ENCODE measurements at regions not wholly inside any gene's neighbourhood (a gene's known extent, or its start where the extent isn't known, plus 50 kb on each side); places are given as distances from the start of the nearest gene placed in this dataset.
A peak's percentile ranks its signal among the peaks of the same experiment; 100 is the strongest.

DNA sequence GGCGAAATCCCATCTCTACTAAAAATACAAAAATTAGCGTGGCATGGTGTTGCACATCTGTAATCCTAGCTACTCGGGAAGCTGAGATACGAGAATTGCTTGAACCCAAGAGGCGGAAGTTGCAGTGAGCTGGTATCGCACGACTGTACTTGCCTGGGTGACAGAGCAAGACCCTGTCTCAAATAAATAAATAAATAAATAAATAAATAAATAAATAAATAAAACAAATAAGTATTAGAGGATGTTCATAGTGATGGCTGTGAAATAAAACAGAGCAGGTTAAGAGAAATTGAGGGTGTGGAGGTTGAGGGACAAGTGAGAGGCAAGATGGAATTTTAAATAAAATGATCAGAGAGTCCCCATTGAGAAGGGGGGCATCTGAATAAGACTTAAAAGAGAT is 124.7 kb upstream of the DST start:
- Histone ChIP-seq H3K9me3 (no peaks in the 10 kb centered on the region), H3K4me1 (no peaks in the 10 kb centered on the region), H3K36me3 (no peaks in the 10 kb centered on the region), H3K27ac (no peak overlapping the region), H3K4me3 (no peak overlapping the region), H3K9ac (ENCODE audit: low read depth in 2 of 2, low read length in 2 of 2) (no peak overlapping the region), H3K27me3 (no peaks in the 10 kb centered on the region)
- intact Hi-C loops (cut with DNase I) = no loop called here
- TF ChIP-seq, protein P1, sequence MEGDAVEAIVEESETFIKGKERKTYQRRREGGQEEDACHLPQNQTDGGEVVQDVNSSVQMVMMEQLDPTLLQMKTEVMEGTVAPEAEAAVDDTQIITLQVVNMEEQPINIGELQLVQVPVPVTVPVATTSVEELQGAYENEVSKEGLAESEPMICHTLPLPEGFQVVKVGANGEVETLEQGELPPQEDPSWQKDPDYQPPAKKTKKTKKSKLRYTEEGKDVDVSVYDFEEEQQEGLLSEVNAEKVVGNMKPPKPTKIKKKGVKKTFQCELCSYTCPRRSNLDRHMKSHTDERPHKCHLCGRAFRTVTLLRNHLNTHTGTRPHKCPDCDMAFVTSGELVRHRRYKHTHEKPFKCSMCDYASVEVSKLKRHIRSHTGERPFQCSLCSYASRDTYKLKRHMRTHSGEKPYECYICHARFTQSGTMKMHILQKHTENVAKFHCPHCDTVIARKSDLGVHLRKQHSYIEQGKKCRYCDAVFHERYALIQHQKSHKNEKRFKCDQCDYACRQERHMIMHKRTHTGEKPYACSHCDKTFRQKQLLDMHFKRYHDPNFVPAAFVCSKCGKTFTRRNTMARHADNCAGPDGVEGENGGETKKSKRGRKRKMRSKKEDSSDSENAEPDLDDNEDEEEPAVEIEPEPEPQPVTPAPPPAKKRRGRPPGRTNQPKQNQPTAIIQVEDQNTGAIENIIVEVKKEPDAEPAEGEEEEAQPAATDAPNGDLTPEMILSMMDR (IDR thresholded peaks at IDR 0.05) = no peak
- no peak for DNase-seq

DNA sequence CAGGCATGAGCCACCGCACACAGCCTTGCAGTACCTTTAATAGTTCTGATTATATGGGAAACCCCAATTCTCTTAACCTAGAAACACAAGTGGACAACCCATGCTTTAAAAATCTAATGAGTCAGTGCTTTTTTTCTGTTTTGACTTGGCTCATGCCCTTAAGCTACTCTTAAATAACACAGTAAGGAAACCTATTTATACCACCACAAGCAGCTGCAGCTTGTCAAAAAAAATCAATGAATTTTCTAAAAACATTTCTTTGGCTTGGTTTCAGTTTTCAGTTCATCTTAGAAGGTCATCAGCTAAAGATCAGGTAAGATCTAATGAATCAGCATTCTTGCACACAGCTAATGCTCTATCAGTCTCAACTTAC is 124.1 kb upstream of the DST start:
- intact Hi-C loops (cut with DNase I) = no loop called here
- H3K4me1 ChIP-seq = no peaks in the 10 kb centered on the region

GRCh38 chr6:56766139-56766805 is 123.6 kb upstream of the DST start:
- Histone ChIP-seq H3K9me3 (no peaks in the 10 kb centered on the region), H3K9ac (ENCODE audit: low read depth in 2 of 2, low read length in 2 of 2) (no peak overlapping the region), H3K4me1 (no peaks in the 10 kb centered on the region), H3K27ac (no peak overlapping the region), H3K4me3 (no peak overlapping the region), H3K27me3 (no peaks in the 10 kb centered on the region), H3K36me3 (no peaks in the 10 kb centered on the region)
- intact Hi-C loops (cut with DNase I) = no loop called here
- no peak for DNase-seq
- TF ChIP-seq, protein P1 (IDR thresholded peaks at IDR 0.05) = no peak

More for the DNA sequence above, 124.1 kb upstream of the DST start:
- TF ChIP-seq, protein P1 (IDR thresholded peaks at IDR 0.05) = no peak
- H3K36me3 ChIP-seq = no peaks in the 10 kb centered on the region
- H3K9me3 ChIP-seq = no peaks in the 10 kb centered on the region
- no peak overlapping the region for H3K27ac ChIP-seq
- DNase-seq = no peak
- H3K4me3 ChIP-seq = no peak overlapping the region
- no peak overlapping the region for H3K9ac ChIP-seq (ENCODE audit: low read depth in 2 of 2, low read length in 2 of 2)
- H3K27me3 ChIP-seq = no peaks in the 10 kb centered on the region

DNA sequence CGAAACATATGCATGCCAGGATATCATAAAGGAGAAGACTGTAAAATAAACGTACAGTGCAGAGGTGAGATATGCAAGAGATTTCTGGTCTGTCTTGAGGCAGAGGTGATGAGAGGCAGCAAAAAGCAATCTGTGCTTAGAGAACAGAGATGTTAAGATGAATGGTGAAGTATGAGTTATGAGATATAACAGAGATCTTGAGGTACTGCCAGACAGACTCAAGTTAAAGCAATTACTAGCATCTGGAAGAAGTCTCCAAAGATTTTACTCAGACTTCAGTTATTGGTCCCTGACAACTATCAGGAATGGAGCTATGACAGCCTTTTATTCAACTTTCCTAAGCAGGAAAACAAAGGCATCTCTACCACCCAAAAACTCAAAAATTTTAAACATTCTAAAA is 122.8 kb upstream of the DST start:
- intact Hi-C loops (cut with DNase I) = no loop called here
- no peak overlapping the region for H3K4me3 ChIP-seq
- no peak overlapping the region for H3K9ac ChIP-seq (ENCODE audit: low read depth in 2 of 2, low read length in 2 of 2)
- H3K4me1 ChIP-seq = no peaks in the 10 kb centered on the region
- no peaks in the 10 kb centered on the region for H3K27me3 ChIP-seq
- H3K36me3 ChIP-seq = no peaks in the 10 kb centered on the region
- TF ChIP-seq, protein P1 (IDR thresholded peaks at IDR 0.05) = no peak
- no peak overlapping the region for H3K27ac ChIP-seq
- H3K9me3 ChIP-seq = no peaks in the 10 kb centered on the region
- DNase-seq = no peak

DNA sequence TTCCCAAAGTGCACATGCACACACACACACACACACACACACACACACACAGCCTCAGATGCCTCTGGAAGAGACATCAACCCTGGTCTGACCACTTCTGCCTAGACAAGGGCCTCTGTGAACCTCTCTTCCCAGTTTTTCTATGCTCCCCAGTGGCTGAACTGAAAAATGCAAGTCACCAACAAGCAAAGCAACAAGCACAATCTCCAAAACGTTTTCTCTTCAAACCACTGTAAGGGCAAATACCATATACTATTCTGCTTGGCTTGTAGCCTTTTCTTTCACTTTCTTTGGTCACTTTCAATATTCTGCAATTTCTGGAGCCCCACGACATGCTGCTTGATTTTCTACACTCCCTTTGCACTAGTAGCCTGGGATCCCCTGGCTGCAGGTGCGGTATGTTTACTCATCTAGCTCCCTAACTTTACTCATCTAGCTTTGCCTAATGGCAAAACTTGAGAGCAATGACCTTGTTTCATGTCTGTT is 121.4 kb upstream of the DST start:
- intact Hi-C loops (cut with DNase I) = loop anchor here (5.0 kb wide), 2 partner anchors 88 to 127 kb away; no protein-coding TSS in a partner anchor
- H3K27ac ChIP-seq = no peak overlapping the region
- DNase-seq = peak; percentile 29

More for the DNA sequence above, 121.4 kb upstream of the DST start:
- Histone ChIP-seq H3K9me3 (no peaks in the 10 kb centered on the region), H3K9ac (ENCODE audit: low read depth in 2 of 2, low read length in 2 of 2) (no peak overlapping the region), H3K36me3 (no peaks in the 10 kb centered on the region), H3K4me1 (no peaks in the 10 kb centered on the region), H3K27me3 (no peaks in the 10 kb centered on the region), H3K4me3 (no peak overlapping the region)
- TF ChIP-seq, protein P1 (IDR thresholded peaks at IDR 0.05) = no peak
